IMR-90 (cell line): ENCODE measurements at regions not wholly inside any gene's neighbourhood (a gene's known extent, or its start where the extent isn't known, plus 50 kb on each side); places are given as distances from the start of the nearest gene placed in this dataset.

ENCODE experiments used
- CHD1 ChIP-seq: IDR thresholded peaks from 2 replicates; pipeline ENCODE4 v1.6.1; 2012; ENCODE audit warnings: low read depth, low read length, improper control_type of control experiment
- MAZ ChIP-seq: IDR thresholded peaks from 2 replicates; pipeline ENCODE4 v1.6.1; 2012; ENCODE audit warnings: low read depth, mild to moderate bottlenecking, low read length, improper control_type of control experiment, moderate library complexity, borderline replicate concordance
- MXI1 ChIP-seq: IDR thresholded peaks from 2 replicates; pipeline ENCODE4 v1.6.1; 2012; ENCODE audit warnings: low read depth, mild to moderate bottlenecking, low read length, moderate library complexity, borderline replicate concordance
- POLR2A ChIP-seq: IDR thresholded peaks from 2 replicates; pipeline ENCODE4 v1.6.1; 2012; ENCODE audit warnings: mild to moderate bottlenecking, low read depth, low read length
- RAD21 ChIP-seq: IDR thresholded peaks from 2 replicates; pipeline ENCODE4 v1.6.1; 2012; ENCODE audit warnings: low read length, improper control_type of control experiment
- RCOR1 ChIP-seq: IDR thresholded peaks from 2 replicates; pipeline ENCODE4 v1.6.1; 2012; ENCODE audit warnings: mild to moderate bottlenecking, low read length, improper control_type of control experiment; ENCODE audit not compliant: insufficient replicate concordance
- TF ChIP-seq, protein P1 (sequence below): conservative IDR thresholded peaks from 2 replicates; pipeline ENCODE4 v1.5.1; 2012; ENCODE audit warnings: mild to moderate bottlenecking, low read depth, low read length, improper control_type of control experiment

DNA sequence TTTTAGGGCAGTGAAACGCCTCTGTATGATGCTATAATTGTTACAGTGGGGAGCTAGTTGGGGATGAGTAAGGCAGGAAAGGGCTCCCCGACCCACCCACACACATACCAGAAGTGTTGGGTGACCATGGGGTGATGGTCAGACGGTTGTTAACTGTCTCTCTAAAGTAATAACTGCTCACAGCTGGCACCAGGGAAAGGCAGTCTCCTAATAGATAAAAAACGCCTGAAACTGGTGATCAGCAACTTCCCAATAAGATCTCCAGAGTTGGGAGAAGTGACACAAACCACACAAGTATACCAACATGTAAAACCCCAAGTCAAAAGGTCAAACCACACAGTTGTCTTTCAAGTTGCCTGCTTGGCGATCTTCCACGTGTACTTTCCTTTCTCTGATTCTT lies 346.5 kb upstream of the CNTN4 start:
- no peak for TF ChIP-seq CHD1
- TF ChIP-seq RAD21, result no peak
- TF ChIP-seq, protein P1, sequence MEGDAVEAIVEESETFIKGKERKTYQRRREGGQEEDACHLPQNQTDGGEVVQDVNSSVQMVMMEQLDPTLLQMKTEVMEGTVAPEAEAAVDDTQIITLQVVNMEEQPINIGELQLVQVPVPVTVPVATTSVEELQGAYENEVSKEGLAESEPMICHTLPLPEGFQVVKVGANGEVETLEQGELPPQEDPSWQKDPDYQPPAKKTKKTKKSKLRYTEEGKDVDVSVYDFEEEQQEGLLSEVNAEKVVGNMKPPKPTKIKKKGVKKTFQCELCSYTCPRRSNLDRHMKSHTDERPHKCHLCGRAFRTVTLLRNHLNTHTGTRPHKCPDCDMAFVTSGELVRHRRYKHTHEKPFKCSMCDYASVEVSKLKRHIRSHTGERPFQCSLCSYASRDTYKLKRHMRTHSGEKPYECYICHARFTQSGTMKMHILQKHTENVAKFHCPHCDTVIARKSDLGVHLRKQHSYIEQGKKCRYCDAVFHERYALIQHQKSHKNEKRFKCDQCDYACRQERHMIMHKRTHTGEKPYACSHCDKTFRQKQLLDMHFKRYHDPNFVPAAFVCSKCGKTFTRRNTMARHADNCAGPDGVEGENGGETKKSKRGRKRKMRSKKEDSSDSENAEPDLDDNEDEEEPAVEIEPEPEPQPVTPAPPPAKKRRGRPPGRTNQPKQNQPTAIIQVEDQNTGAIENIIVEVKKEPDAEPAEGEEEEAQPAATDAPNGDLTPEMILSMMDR, result no peak
- TF ChIP-seq MAZ, result no peak
- no peak for TF ChIP-seq POLR2A
- no peak for TF ChIP-seq MXI1
- TF ChIP-seq RCOR1, result no peak
